ENCODE measurements at regions not wholly inside any gene's neighbourhood (a gene's known extent, or its start where the extent isn't known, plus 50 kb on each side); places are given as distances from the start of the nearest gene placed in this dataset.
"Not testable (repeated sequence)": the region's sequence is repeated elsewhere in the genome, so short reads cannot be mapped to it uniquely, and the experiment has no call there.

- no peak for DNase-seq (ENCODE audit: low read depth)
Measured at GRCh38 chr22:19599626-19600243, 75.5 kb upstream of the CLDN5 start.

GRCh38 chr22:19603346-19603745 is 79.1 kb upstream of the CLDN5 start:
- not testable (repeated sequence) for DNase-seq (ENCODE audit: low read depth)

- DNase-seq (ENCODE audit: low read depth), result no peak
Measured at GRCh38 chr22:19603767-19604166, 79.6 kb upstream of the CLDN5 start.

- DNase-seq (ENCODE audit: low read depth), result no peak
Measured at GRCh38 chr22:19604711-19605268, 80.6 kb upstream of the CLDN5 start.

- no peak for DNase-seq (ENCODE audit: low read depth)
Measured at GRCh38 chr22:19605508-19606331, 81.5 kb upstream of the CLDN5 start.

- DNase-seq (ENCODE audit: low read depth), result no peak
Measured at GRCh38 chr22:19606332-19607191, 82.4 kb upstream of the CLDN5 start.

GRCh38 chr22:19607192-19608002 is 83.2 kb upstream of the CLDN5 start:
- DNase-seq (ENCODE audit: low read depth), result peak; percentile 46

- no peak for DNase-seq (ENCODE audit: low read depth)
Measured at GRCh38 chr22:19608003-19608690, 83.9 kb upstream of the CLDN5 start.

GRCh38 chr22:19609753-19610152 is 85.5 kb upstream of the CLDN5 start:
- DNase-seq (ENCODE audit: low read depth), result not testable (repeated sequence)

GRCh38 chr22:19610518-19611253 is 86.5 kb upstream of the CLDN5 start:
- DNase-seq (ENCODE audit: low read depth), result peak; percentile 51

- no peak for DNase-seq (ENCODE audit: low read depth)
Measured at GRCh38 chr22:19611590-19611989, 87.4 kb upstream of the CLDN5 start.

- DNase-seq (ENCODE audit: low read depth), result no peak
Measured at GRCh38 chr22:19612866-19613572, 88.8 kb upstream of the CLDN5 start.

GRCh38 chr22:19614536-19614863 is 90.3 kb upstream of the CLDN5 start:
- DNase-seq (ENCODE audit: low read depth), result no peak

- DNase-seq (ENCODE audit: low read depth), result no peak
Measured at GRCh38 chr22:19615001-19615461, 90.8 kb upstream of the CLDN5 start.

- DNase-seq (ENCODE audit: low read depth), result no peak
Measured at GRCh38 chr22:19615867-19616581, 91.8 kb upstream of the CLDN5 start.

GRCh38 chr22:19619144-19620009 is 94.9 kb upstream of the SEPTIN5 start:
- no peak for DNase-seq (ENCODE audit: low read depth)

GRCh38 chr22:19620742-19621371 is 93.4 kb upstream of the SEPTIN5 start:
- no peak for DNase-seq (ENCODE audit: low read depth)
